Mesenchymal stem cell (in vitro differentiated cells and primary cell): ENCODE measurements at regions not wholly inside any gene's neighbourhood (a gene's known extent, or its start where the extent isn't known, plus 50 kb on each side); places are given as distances from the start of the nearest gene placed in this dataset.

Source experiments
- DNase-seq: peaks from one replicate; pipeline ENCODE4 v3.0.0-alpha.2; 2013
- H2AFZ ChIP-seq: one replicate; pipeline ENCODE4 v1.6.1; 2013; ENCODE audit warnings: low read depth, mild to moderate bottlenecking, control low read depth, inconsistent platforms, low read length, moderate library complexity
- H2AK5ac ChIP-seq: 2 replicates; pipeline ENCODE4 v1.6.1; 2013; ENCODE audit warnings: low read length, moderate library complexity, mild to moderate bottlenecking, inconsistent platforms; ENCODE audit not compliant: severe bottlenecking
- H2BK120ac ChIP-seq: one replicate; pipeline ENCODE4 v1.6.1; 2013; ENCODE audit warnings: low read depth, mild to moderate bottlenecking, inconsistent platforms, low read length, moderate library complexity
- H2BK12ac ChIP-seq, 2 experiments: one replicate each; pipeline ENCODE4 v1.6.1; 2013; ENCODE audit warnings: inconsistent platforms in 2 of 2, low read length in 2 of 2, mild to moderate bottlenecking in 2 of 2, moderate library complexity in 2 of 2, control low read depth in 1 of 2
- H2BK15ac ChIP-seq: one replicate; pipeline ENCODE4 v1.6.1; 2013; ENCODE audit warnings: mild to moderate bottlenecking, low read depth, inconsistent platforms; ENCODE audit not compliant: poor library complexity, severe bottlenecking
- H2BK5ac ChIP-seq: 2 replicates; pipeline ENCODE4 v1.6.1; 2013; ENCODE audit warnings: low read depth, mild to moderate bottlenecking, low read length, control low read depth, inconsistent platforms; ENCODE audit not compliant: poor library complexity, severe bottlenecking
- H3K14ac ChIP-seq, 2 experiments: one replicate each; pipeline ENCODE4 v1.6.1; 2013; ENCODE audit warnings: inconsistent platforms in 2 of 2, low read length in 2 of 2, control low read depth in 1 of 2, mild to moderate bottlenecking in 1 of 2, moderate library complexity in 1 of 2
- H3K18ac ChIP-seq, 2 experiments: one replicate each; pipeline ENCODE4 v1.6.1; 2013; ENCODE audit warnings: inconsistent platforms in 2 of 2, low read length in 2 of 2, control low read depth in 1 of 2, low read depth in 1 of 2, mild to moderate bottlenecking in 1 of 2
- H3K23ac ChIP-seq, 2 experiments: one replicate each; pipeline ENCODE4 v1.6.1; 2013; ENCODE audit warnings: inconsistent platforms in 2 of 2, low read length in 2 of 2, mild to moderate bottlenecking in 2 of 2, moderate library complexity in 2 of 2, control low read depth in 1 of 2
- H3K27ac ChIP-seq: 2 replicates; pipeline ENCODE4 v1.5.1; 2013; ENCODE audit warnings: mild to moderate bottlenecking, moderate library complexity, low read length, control low read depth, inconsistent platforms; ENCODE audit not compliant: poor library complexity, severe bottlenecking
- H3K27me3 ChIP-seq, 2 experiments: 2 replicates each; pipeline versions ENCODE4 v1.6.1 to v1.7.0; 2013; ENCODE audit warnings: low read length in 2 of 2, mild to moderate bottlenecking in 2 of 2, moderate library complexity in 2 of 2, control low read depth in 1 of 2, inconsistent platforms in 1 of 2; ENCODE audit not compliant: control insufficient read depth in 1 of 2, insufficient read depth in 1 of 2
- H3K36me3 ChIP-seq, 2 experiments: 2 replicates each; pipeline versions ENCODE4 v1.6.1 to v1.7.0; 2013; ENCODE audit warnings: low read length in 2 of 2, control low read depth in 1 of 2, inconsistent platforms in 1 of 2, low read depth in 1 of 2, mild to moderate bottlenecking in 1 of 2; ENCODE audit not compliant: insufficient read depth in 2 of 2, control insufficient read depth in 1 of 2
- H3K4ac ChIP-seq, 2 experiments: one replicate each; pipeline ENCODE4 v1.6.1; 2013; ENCODE audit warnings: inconsistent platforms in 2 of 2, low read length in 2 of 2, mild to moderate bottlenecking in 2 of 2, moderate library complexity in 2 of 2, control low read depth in 1 of 2, low read depth in 1 of 2
- H3K4me1 ChIP-seq: 2 replicates; pipeline ENCODE4 v1.6.1; 2013; ENCODE audit warnings: low read depth, low read length, control low read depth; ENCODE audit not compliant: control insufficient read depth, insufficient read depth
- H3K4me2 ChIP-seq: 2 replicates; pipeline ENCODE4 v1.6.1; 2013; ENCODE audit warnings: low read length, mild to moderate bottlenecking, inconsistent platforms; ENCODE audit not compliant: poor library complexity, severe bottlenecking
- H3K4me3 ChIP-seq, 2 experiments: 2 replicates each; pipeline versions ENCODE4 v1.5.1 to v1.7.0; 2013; ENCODE audit warnings: low read length in 2 of 2, mild to moderate bottlenecking in 2 of 2, control low read depth in 1 of 2, low read depth in 1 of 2; ENCODE audit not compliant: insufficient read depth in 1 of 2
- H3K79me1 ChIP-seq: replicated peaks from 2 replicates; pipeline ENCODE4 v1.6.1; 2013; ENCODE audit warnings: mild to moderate bottlenecking, control low read depth, low read length, inconsistent platforms; ENCODE audit not compliant: poor library complexity, severe bottlenecking
- H3K9ac ChIP-seq: 2 replicates; pipeline ENCODE4 v1.7.0; 2013; ENCODE audit warnings: mild to moderate bottlenecking, low read length, moderate library complexity
- H3K9me3 ChIP-seq: 2 replicates; pipeline ENCODE4 v1.7.0; 2013; ENCODE audit warnings: mild to moderate bottlenecking, low read length; ENCODE audit not compliant: control insufficient read depth
- H4K8ac ChIP-seq: one replicate; pipeline ENCODE4 v1.6.1; 2013; ENCODE audit warnings: inconsistent platforms, mild to moderate bottlenecking, low read length, moderate library complexity
- H4K91ac ChIP-seq: one replicate; pipeline ENCODE4 v1.6.1; 2013; ENCODE audit warnings: mild to moderate bottlenecking, low read length, inconsistent platforms
- WGBS: methylation state at CpG from one replicate; pipeline ENCODE4 v1.1.7; 2013; ENCODE audit warnings: mixed read lengths; 5-methylcytosine and 5-hydroxymethylcytosine counted together

GRCh38 chr17:71458322-71458721, 662.5 kb upstream of the SOX9 start:
- Histone ChIP-seq H3K79me1 (no peaks in the 10 kb centered on the region), H3K9me3 (no peaks in the 10 kb centered on the region), H3K9ac (no peak overlapping the region), H3K27ac (no peak overlapping the region), H3K23ac (no peak overlapping the region), H3K27me3 (no peaks in the 10 kb centered on the region), H4K8ac (no peak overlapping the region), H3K4me2 (no peak overlapping the region), H3K4me3 (no peak overlapping the region), H3K4me1 (no peaks in the 10 kb centered on the region), H2BK12ac (no peak overlapping the region), H2BK5ac (no peak overlapping the region), H2BK15ac (no peak overlapping the region), H3K36me3 (no peaks in the 10 kb centered on the region), H3K4ac (no peak overlapping the region), H4K91ac (no peak overlapping the region), H3K14ac (no peak overlapping the region), H2AK5ac (no peak overlapping the region), H2AFZ (no peak overlapping the region), H2BK120ac (no peak overlapping the region), H3K18ac (no peak overlapping the region)
- no peak for DNase-seq
- 100% methylated on average over 3 of the region's 5 CpGs for WGBS

- H2BK15ac ChIP-seq = no peak overlapping the region
- no peak overlapping the region for H2AK5ac ChIP-seq
- H3K4me1 ChIP-seq = no peaks in the 10 kb centered on the region
- H3K4me2 ChIP-seq = no peak overlapping the region
- no peak overlapping the region for H3K4ac ChIP-seq
- H2BK12ac ChIP-seq = no peak overlapping the region
- H3K14ac ChIP-seq = no peak overlapping the region
- no peak overlapping the region for H2AFZ ChIP-seq
- no peak overlapping the region for H2BK5ac ChIP-seq
- H3K27me3 ChIP-seq = no peaks in the 10 kb centered on the region
- no peak overlapping the region for H2BK120ac ChIP-seq
- H3K18ac ChIP-seq = no peak overlapping the region
- H3K23ac ChIP-seq = no peak overlapping the region
- 96% methylated on average over 2 of the region's 4 CpGs for WGBS
- no peaks in the 10 kb centered on the region for H3K9me3 ChIP-seq
- no peaks in the 10 kb centered on the region for H3K36me3 ChIP-seq
- H3K4me3 ChIP-seq = no peak overlapping the region
- H3K79me1 ChIP-seq = no peaks in the 10 kb centered on the region
- no peak overlapping the region for H4K8ac ChIP-seq
- no peak overlapping the region for H4K91ac ChIP-seq
- no peak overlapping the region for H3K27ac ChIP-seq
- no peak overlapping the region for H3K9ac ChIP-seq
- DNase-seq = peak; percentile 40
Measured at GRCh38 chr17:71460943-71461342, 659.9 kb upstream of the SOX9 start.

GRCh38 chr17:71461498-71462169, 659.2 kb upstream of the SOX9 start:
- Histone ChIP-seq H3K4ac (no peak overlapping the region), H3K9me3 (no peaks in the 10 kb centered on the region), H2BK120ac (no peak overlapping the region), H3K27me3 (no peaks in the 10 kb centered on the region), H3K79me1 (no peaks in the 10 kb centered on the region), H2AK5ac (no peak overlapping the region), H3K4me3 (no peak overlapping the region), H3K4me2 (no peak overlapping the region), H3K9ac (no peak overlapping the region), H3K4me1 (no peaks in the 10 kb centered on the region), H2BK12ac (no peak overlapping the region), H3K23ac (no peak overlapping the region), H3K14ac (no peak overlapping the region), H2BK5ac (no peak overlapping the region), H3K18ac (no peak overlapping the region), H2AFZ (no peak overlapping the region), H2BK15ac (no peak overlapping the region), H3K27ac (no peak overlapping the region), H3K36me3 (no peaks in the 10 kb centered on the region), H4K8ac (no peak overlapping the region), H4K91ac (no peak overlapping the region)
- 100% methylated on average over 2 of the region's 5 CpGs for WGBS
- no peak for DNase-seq

DNA sequence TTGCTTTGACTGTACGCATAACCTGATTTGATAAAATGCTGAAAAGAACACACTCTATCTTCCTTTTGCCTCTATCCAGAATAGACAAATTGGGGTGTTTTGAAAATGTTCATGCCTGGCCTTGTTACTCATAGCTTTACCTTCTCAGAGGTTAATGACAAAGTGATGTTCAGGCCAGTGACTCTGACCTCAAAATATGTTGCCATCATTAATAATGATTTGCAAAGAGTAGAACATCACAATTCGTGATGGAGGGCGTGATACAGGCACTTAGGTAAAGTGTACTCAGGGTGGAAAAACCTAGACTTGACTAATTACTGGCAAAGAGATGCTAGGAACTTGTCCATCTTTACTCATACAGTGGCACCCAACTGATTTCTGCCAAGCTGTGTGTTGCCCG, 656.6 kb upstream of the SOX9 start:
- no peak for DNase-seq
- Histone ChIP-seq H2BK120ac (no peak overlapping the region), H3K4me3 (no peak overlapping the region), H3K36me3 (no peaks in the 10 kb centered on the region), H3K27ac (no peak overlapping the region), H3K14ac (no peak overlapping the region), H3K4ac (no peak overlapping the region), H3K79me1 (no peaks in the 10 kb centered on the region), H2AK5ac (no peak overlapping the region), H3K9ac (no peak overlapping the region), H3K4me1 (no peaks in the 10 kb centered on the region), H2BK15ac (no peak overlapping the region), H4K91ac (no peak overlapping the region), H3K18ac (no peak overlapping the region), H2AFZ (no peak overlapping the region), H2BK5ac (no peak overlapping the region), H3K23ac (no peak overlapping the region), H3K4me2 (no peak overlapping the region), H4K8ac (no peak overlapping the region), H2BK12ac (no peak overlapping the region), H3K27me3 (no peaks in the 10 kb centered on the region), H3K9me3 (no peaks in the 10 kb centered on the region)
- WGBS = 95% methylated on average over 3 of the region's 4 CpGs
